Activated CD8-positive, alpha-beta memory T cell treated with anti-CD3 and anti-CD28 coated beads for 1 hour (primary cell): ENCODE measurements at regions not wholly inside any gene's neighbourhood (a gene's known extent, or its start where the extent isn't known, plus 50 kb on each side); places are given as distances from the start of the nearest gene placed in this dataset.

Experiments
- DNase-seq, 2 donors: peaks; one replicate each; pipeline ENCODE4 v3.0.0-alpha.2; 2020; ENCODE audit warnings: low read depth in 1 of 2; ENCODE audit errors: extremely low read depth in 1 of 2

GRCh38 chr14:85788470-85789233 lies 258.7 kb downstream of the FLRT2 start:
- no peak for DNase-seq

GRCh38 chr14:85766295-85766694 lies 236.4 kb downstream of the FLRT2 start:
- DNase-seq = no peak

- no peak for DNase-seq
Measured at GRCh38 chr14:85764822-85765221, 234.9 kb downstream of the FLRT2 start.

- no peak for DNase-seq
Measured at GRCh38 chr14:85762526-85762925, 232.6 kb downstream of the FLRT2 start.

- no peak for DNase-seq
Measured at GRCh38 chr14:85752175-85752574, 222.2 kb downstream of the FLRT2 start.

GRCh38 chr14:85744573-85744972 lies 214.6 kb downstream of the FLRT2 start:
- DNase-seq = no peak

- no peak for DNase-seq
Measured at GRCh38 chr14:85732031-85732430, 202.1 kb downstream of the FLRT2 start.

- no peak for DNase-seq
Measured at GRCh38 chr14:85731186-85731585, 201.2 kb downstream of the FLRT2 start.

- no peak for DNase-seq
Measured at GRCh38 chr14:85728476-85729065, 198.6 kb downstream of the FLRT2 start.

GRCh38 chr14:85714069-85714468 lies 184.1 kb downstream of the FLRT2 start:
- DNase-seq = no peak

- no peak for DNase-seq
Measured at GRCh38 chr14:85711620-85712019, 181.7 kb downstream of the FLRT2 start.
